Spleen (tissue), 11 donors: ENCODE measurements at regions not wholly inside any gene's neighbourhood (a gene's known extent, or its start where the extent isn't known, plus 50 kb on each side); places are given as distances from the start of the nearest gene placed in this dataset.
A peak's percentile ranks its signal among the peaks of the same experiment; 100 is the strongest.

Experiments
- DNase-seq: peaks from one replicate; pipeline ENCODE4 v3.0.0-alpha.2; 2020
- H3K27ac ChIP-seq, 8 donors: fragments of 200-600 bp; sonication (generic) in 7 of 8; 1 replicate in 4 of 8; 2 replicates in 4 of 8; pipeline versions ENCODE4 v1.5.0 to v1.8.0; 2016 to 2021; ENCODE audit warnings: inconsistent platforms in 4 of 8, mild to moderate bottlenecking in 4 of 8, moderate library complexity in 1 of 8
- H3K27me3 ChIP-seq, 7 donors: fragments of 200-600 bp; sonication (generic) in 6 of 7; replicated peaks in 1 of 7; 1 replicate in 4 of 7; 2 replicates in 3 of 7; pipeline versions ENCODE4 v1.5.0 to v1.8.0; 2016 to 2021; ENCODE audit warnings: inconsistent platforms in 3 of 7, mild to moderate bottlenecking in 1 of 7
- H3K36me3 ChIP-seq, 6 donors: fragments of 200-600 bp; sonication (generic) in 5 of 6; 1 replicate in 4 of 6; 2 replicates in 2 of 6; pipeline versions ENCODE4 v1.5.0 to v1.8.0; 2016 to 2021; ENCODE audit warnings: inconsistent platforms in 2 of 6
- H3K4me1 ChIP-seq, 6 donors: fragments of 200-600 bp; sonication (generic) in 5 of 6; 1 replicate in 3 of 6; 2 replicates in 3 of 6; pipeline versions ENCODE4 v1.5.0 to v1.8.0; 2016 to 2021; ENCODE audit warnings: inconsistent platforms in 3 of 6
- H3K4me3 ChIP-seq, 8 donors: fragments of 200-600 bp; sonication (generic) in 7 of 8; 1 replicate in 4 of 8; 2 replicates in 4 of 8; pipeline versions ENCODE4 v1.5.0 to v1.8.0; 2016 to 2021; ENCODE audit warnings: inconsistent platforms in 4 of 8, mild to moderate bottlenecking in 4 of 8, moderate library complexity in 2 of 8
- H3K9me3 ChIP-seq, 8 donors: fragments of 200-600 bp; sonication (generic) in 7 of 8; 1 replicate in 4 of 8; 2 replicates in 4 of 8; pipeline versions ENCODE4 v1.5.0 to v1.8.0; 2016 to 2021; ENCODE audit warnings: inconsistent platforms in 4 of 8
- POLR2A ChIP-seq, 3 donors: fragments of 450-650 bp; IDR thresholded peaks; one replicate each; pipeline ENCODE4 v1.5.1; 2017; ENCODE audit warnings: antibody characterized with exemption in 3 of 3, mild to moderate bottlenecking in 1 of 3
- POLR2AphosphoS5 ChIP-seq, 3 donors: sonication (generic); formaldehyde crosslinking; IDR thresholded peaks; one replicate each; pipeline ENCODE4 v1.5.1; 2017; ENCODE audit warnings: antibody characterized with exemption in 3 of 3
- WGBS, 5 donors: extraction: QIAGEN DNeasy Blood & Tissue Kit in 3 of 5; methylation state at CpG; one replicate each; pipeline versions ENCODE4 v1.1.5 to v1.1.7; 2013 to 2018; 5-methylcytosine and 5-hydroxymethylcytosine counted together
- intact Hi-C: fragments of 100-400 bp; cut with DNase I; formaldehyde crosslinking; loops from one replicate; pipeline ENCODE4 v1.15.0; 2023; ENCODE audit warnings: low total_unique reads
- TF ChIP-seq, protein P1 (sequence below), 11 experiments: fragments of 200-600 bp in 7 of 11; fragments of 450-650 bp in 4 of 11; sonication (generic) in 4 of 11; IDR thresholded peaks in 8 of 11; conservative IDR thresholded peaks in 3 of 11; 1 replicate in 7 of 11; 2 replicates in 4 of 11; pipeline versions ENCODE4 v1.4.0 to v1.8.0; 2016 to 2021; ENCODE audit warnings: antibody characterized with exemption in 11 of 11, inconsistent platforms in 4 of 11, mild to moderate bottlenecking in 1 of 11
- donor health status: healthy with polysubstance abuse.
- donor health status: DM: no; HTN: no; CAD: no; lungs with moderate emphysema.
- donor health status: DM: no; HTN: no; CAD: no.
- donor health status: Bipolar disorder and iron deficiency.
- donor health status: healthy.
- donor health status: DM: no; HTN: no; CAD: no.
- donor health status: DM: yes; HTN: yes; CAD: no.

DNA sequence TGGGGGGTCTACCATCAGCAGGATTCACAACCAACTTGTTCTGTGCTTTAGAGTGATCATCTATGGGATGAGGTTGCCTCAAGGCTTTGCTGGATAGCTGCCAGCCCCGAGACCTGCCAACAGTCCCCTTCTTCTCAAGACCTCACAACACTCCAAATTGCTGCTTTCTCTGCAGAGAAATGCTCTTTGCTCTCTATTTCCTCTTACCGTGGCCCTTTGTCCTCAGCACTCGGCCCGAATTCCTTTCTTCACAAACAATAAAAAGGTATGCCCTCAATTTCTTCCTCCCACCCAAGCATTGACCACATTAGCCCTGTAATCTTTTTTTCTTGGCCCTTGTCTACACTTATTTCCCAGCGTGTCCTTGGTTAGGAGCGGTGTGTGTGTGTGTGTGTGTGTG lies 147.4 kb upstream of the SNX19 start:
- intact Hi-C loops: no loop called here
- no peak overlapping the region for H3K27ac ChIP-seq
- no peak for TF ChIP-seq POLR2A (IDR thresholded peaks at IDR 0.05)
- no peak for TF ChIP-seq POLR2AphosphoS5 (IDR thresholded peaks at IDR 0.05)
- TF ChIP-seq, protein P1, sequence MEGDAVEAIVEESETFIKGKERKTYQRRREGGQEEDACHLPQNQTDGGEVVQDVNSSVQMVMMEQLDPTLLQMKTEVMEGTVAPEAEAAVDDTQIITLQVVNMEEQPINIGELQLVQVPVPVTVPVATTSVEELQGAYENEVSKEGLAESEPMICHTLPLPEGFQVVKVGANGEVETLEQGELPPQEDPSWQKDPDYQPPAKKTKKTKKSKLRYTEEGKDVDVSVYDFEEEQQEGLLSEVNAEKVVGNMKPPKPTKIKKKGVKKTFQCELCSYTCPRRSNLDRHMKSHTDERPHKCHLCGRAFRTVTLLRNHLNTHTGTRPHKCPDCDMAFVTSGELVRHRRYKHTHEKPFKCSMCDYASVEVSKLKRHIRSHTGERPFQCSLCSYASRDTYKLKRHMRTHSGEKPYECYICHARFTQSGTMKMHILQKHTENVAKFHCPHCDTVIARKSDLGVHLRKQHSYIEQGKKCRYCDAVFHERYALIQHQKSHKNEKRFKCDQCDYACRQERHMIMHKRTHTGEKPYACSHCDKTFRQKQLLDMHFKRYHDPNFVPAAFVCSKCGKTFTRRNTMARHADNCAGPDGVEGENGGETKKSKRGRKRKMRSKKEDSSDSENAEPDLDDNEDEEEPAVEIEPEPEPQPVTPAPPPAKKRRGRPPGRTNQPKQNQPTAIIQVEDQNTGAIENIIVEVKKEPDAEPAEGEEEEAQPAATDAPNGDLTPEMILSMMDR (IDR thresholded peaks at IDR 0.05 in 8 of 11, conservative IDR thresholded peaks at IDR 0.05 in 3 of 11): no peak
- no peaks in the 10 kb centered on the region for H3K36me3 ChIP-seq
- H3K4me3 ChIP-seq: no peak overlapping the region
- no peaks in the 10 kb centered on the region for H3K4me1 ChIP-seq
- peaks cover 0 to 25% (median 4%) of the 10 kb centered on the region in 7 donors for H3K27me3 ChIP-seq
- WGBS, 5 donors: 49 to 68% (median 59%) methylated on average over 6 of the region's 6 CpGs
- no peaks in the 10 kb centered on the region for H3K9me3 ChIP-seq
- DNase-seq: no peak

DNA sequence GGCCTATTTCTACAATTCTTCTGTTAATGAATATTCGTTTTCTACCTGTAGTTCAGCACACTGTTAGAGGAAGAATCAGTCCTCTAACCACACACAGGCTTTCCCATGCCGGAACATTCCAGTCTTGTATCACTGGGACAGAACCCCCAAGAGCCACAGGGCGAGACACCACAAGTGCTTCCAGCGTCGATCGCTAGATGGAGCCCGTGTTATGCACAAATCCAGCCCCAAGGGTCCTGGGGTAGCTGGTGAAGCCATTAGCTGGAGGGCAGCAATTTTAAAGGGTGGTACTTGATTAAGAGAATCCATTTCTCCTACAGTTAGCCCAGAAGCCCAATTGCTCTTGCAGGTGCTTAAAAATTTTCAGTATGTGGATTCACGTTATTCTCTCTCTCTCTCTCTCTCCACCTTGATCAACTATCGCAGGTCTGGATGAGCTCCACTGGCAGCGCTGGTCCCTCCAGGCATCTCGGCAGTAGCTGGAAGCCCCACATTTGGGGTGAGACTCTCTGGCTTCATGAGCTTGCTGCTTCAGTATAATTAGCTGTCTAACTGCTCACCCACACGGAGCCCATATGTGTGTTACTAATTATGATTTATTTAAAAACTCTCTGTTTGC lies 148.2 kb upstream of the SNX19 start:
- H3K36me3 ChIP-seq: no peaks in the 10 kb centered on the region
- intact Hi-C loops: no loop called here

GRCh38 chr11:131065435-131066413 lies 149.4 kb upstream of the SNX19 start:
- intact Hi-C loops: loop anchor here (5.0 kb wide), 1 partner anchor 607 kb away; no protein-coding TSS in a partner anchor
- WGBS, 5 donors: 66 to 75% (median 70%) methylated on average over 13 of the region's 13 CpGs

More for the DNA sequence above, 148.2 kb upstream of the SNX19 start:
- no peak for DNase-seq
- Histone ChIP-seq H3K4me3 (no peak overlapping the region), H3K27me3 (peaks cover 0 to 25% (median 4%) of the 10 kb centered on the region in 7 donors), H3K9me3 (no peaks in the 10 kb centered on the region), H3K27ac (no peak overlapping the region), H3K4me1 (no peaks in the 10 kb centered on the region)
- TF ChIP-seq POLR2AphosphoS5 (IDR thresholded peaks at IDR 0.05): no peak
- TF ChIP-seq, protein P1 (IDR thresholded peaks at IDR 0.05 in 8 of 11, conservative IDR thresholded peaks at IDR 0.05 in 3 of 11): peak in 9 of 11 experiments; percentile 12 to 63 (median 55)
- 26 to 29% (median 27%) methylated on average over 11 to 12 of the region's 12 CpGs for WGBS, 5 donors

More at GRCh38 chr11:131065435-131066413, 149.4 kb upstream of the SNX19 start:
- Histone ChIP-seq H3K9me3 (no peaks in the 10 kb centered on the region), H3K4me1 (no peaks in the 10 kb centered on the region), H3K36me3 (no peaks in the 10 kb centered on the region), H3K4me3 (no peak overlapping the region), H3K27ac (no peak overlapping the region), H3K27me3 (peaks cover 0 to 25% (median 4%) of the 10 kb centered on the region in 7 donors)
- DNase-seq: no peak
- TF ChIP-seq POLR2A (IDR thresholded peaks at IDR 0.05) (no peak), POLR2AphosphoS5 (IDR thresholded peaks at IDR 0.05) (no peak)
- TF ChIP-seq, protein P1 (IDR thresholded peaks at IDR 0.05 in 8 of 11, conservative IDR thresholded peaks at IDR 0.05 in 3 of 11): no peak
